PC-9 (cell line): ENCODE measurements at regions not wholly inside any gene's neighbourhood (a gene's known extent, or its start where the extent isn't known, plus 50 kb on each side); places are given as distances from the start of the nearest gene placed in this dataset.

Experiments used
- BruUV-seq: library from RNA; stranded (reverse); fragments of 400-500 nt; replicated peaks from 2 replicates; lab custom pipeline; 2021; lab: Mats Ljungman, UMichigan
- CTCF ChIA-PET: fragments of 300-600 bp; sonication (Branson Sonifier 250); formaldehyde crosslinking; loops from one replicate; lab custom pipeline; 2022; ENCODE audit warnings: antibody characterized with exemption; lab: Charles Lee
- POLR2A ChIA-PET: fragments of 300-600 bp; sonication (Branson Sonifier 250); formaldehyde crosslinking; loops from one replicate; lab custom pipeline; 2022; ENCODE audit warnings: antibody characterized with exemption; ENCODE audit not compliant: unreplicated experiment; lab: Charles Lee
- DNase-seq, 2 experiments: peaks; one replicate each; pipeline versions ENCODE4 v3.0.0 to v3.0.0-alpha.2; 2015 to 2022; ENCODE audit warnings: mixed read lengths in 1 of 2
- H2AFZ ChIP-seq: fragments of 200-600 bp; sonication (generic); 2 replicates; pipeline ENCODE4 v1.8.1; 2017; ENCODE audit warnings: antibody characterized with exemption
- H3F3A ChIP-seq: fragments of 200-600 bp; sonication (generic); 2 replicates; pipeline ENCODE4 v1.8.1; 2017; ENCODE audit warnings: antibody characterized with exemption, mild to moderate bottlenecking, low read depth; ENCODE audit not compliant: insufficient read depth
- H3K27ac ChIP-seq: fragments of 200-600 bp; sonication (generic); 2 replicates; pipeline ENCODE4 v1.6.1; 2016; ENCODE audit warnings: mixed run types
- H3K27me3 ChIP-seq: fragments of 200-600 bp; sonication (generic); 2 replicates; pipeline ENCODE4 v1.6.1; 2016; ENCODE audit warnings: low read depth, mixed run types; ENCODE audit not compliant: insufficient read depth
- H3K36me3 ChIP-seq: fragments of 200-600 bp; sonication (generic); 2 replicates; pipeline ENCODE4 v1.6.1; 2016; ENCODE audit warnings: low read depth, mixed run types
- H3K4me1 ChIP-seq: fragments of 200-600 bp; sonication (generic); replicated peaks from 2 replicates; pipeline ENCODE4 v1.6.1; 2016; ENCODE audit warnings: mixed run types; ENCODE audit not compliant: insufficient read depth
- H3K4me2 ChIP-seq: fragments of 200-600 bp; sonication (generic); 2 replicates; pipeline ENCODE4 v1.6.1; 2017; ENCODE audit warnings: mixed run types
- H3K4me3 ChIP-seq: fragments of 200-600 bp; sonication (generic); 2 replicates; pipeline ENCODE4 v1.6.1; 2016; ENCODE audit warnings: mixed run types
- H3K79me2 ChIP-seq: fragments of 200-600 bp; sonication (generic); 2 replicates; pipeline ENCODE4 v1.6.1; 2017; ENCODE audit warnings: low read depth, mixed run types
- H3K9me2 ChIP-seq: fragments of 200-600 bp; sonication (generic); 2 replicates; pipeline ENCODE4 v1.8.1; 2017; ENCODE audit warnings: mild to moderate bottlenecking; ENCODE audit not compliant: insufficient read depth
- H3K9me3 ChIP-seq: fragments of 200-600 bp; sonication (generic); 2 replicates; pipeline ENCODE4 v1.8.1; 2016; ENCODE audit warnings: low read depth; ENCODE audit not compliant: insufficient read depth
- H4K20me1 ChIP-seq: fragments of 200-600 bp; sonication (generic); 2 replicates; pipeline ENCODE4 v1.8.1; 2017; ENCODE audit not compliant: insufficient read depth
- EZH2 ChIP-seq: fragments of 200-600 bp; sonication (generic); IDR thresholded peaks from 2 replicates; pipeline ENCODE4 v1.8.0; 2017; ENCODE audit warnings: antibody characterized with exemption, low read depth
- intact Hi-C: fragments of 100-400 bp; cut with micrococcal nuclease; formaldehyde crosslinking; loops from one replicate; pipeline ENCODE4 v1.10.0; 2022; ENCODE audit not compliant: unreplicated experiment
- TF ChIP-seq, protein P1 (sequence below): fragments of 200-600 bp; sonication (generic); conservative IDR thresholded peaks from 2 replicates; pipeline ENCODE4 v1.6.1; 2017; ENCODE audit warnings: mixed run types, antibody characterized with exemption, mild to moderate bottlenecking, moderate library complexity

DNA sequence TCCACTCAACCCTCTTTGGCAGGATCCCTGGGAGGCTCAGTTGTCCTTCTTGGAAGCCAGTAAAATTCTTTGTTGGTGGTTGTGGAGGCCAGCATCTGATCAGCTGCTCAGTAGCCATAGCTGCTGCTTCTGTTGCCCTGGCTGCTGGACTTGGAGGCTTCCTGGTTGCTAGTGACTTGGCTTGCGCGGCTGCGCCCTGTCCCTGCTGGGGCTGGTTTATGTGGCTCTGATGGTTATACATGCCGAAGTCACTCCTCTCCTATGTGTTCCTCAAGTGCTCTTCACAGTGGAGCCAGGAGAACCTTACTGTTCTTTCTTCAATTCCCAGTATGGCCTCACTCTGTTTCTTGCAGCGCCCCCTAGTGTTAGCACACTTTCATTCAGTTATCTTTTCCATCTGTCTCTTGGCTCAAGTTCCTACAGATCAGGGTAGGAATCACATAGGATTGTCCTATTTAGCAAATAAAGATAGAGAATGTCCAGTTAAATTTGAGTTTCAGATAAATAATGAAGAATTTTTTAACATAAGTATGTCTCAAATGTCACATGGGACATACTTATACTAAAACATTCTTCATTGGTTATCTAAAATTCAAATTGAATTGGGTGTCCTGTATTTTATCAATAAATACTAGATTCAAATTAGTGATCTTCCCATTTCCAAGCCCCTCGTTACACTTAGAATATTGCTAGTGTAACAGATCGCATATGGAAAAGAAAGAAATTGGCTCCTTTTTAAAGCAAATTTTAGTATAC is 176.5 kb downstream of the TGFB2 start:
- no peak for DNase-seq
- Histone ChIP-seq H3K27ac (no peak overlapping the region), H3K9me2 (no peaks in the 10 kb centered on the region), H3K9me3 (peaks cover 3% of the 10 kb centered on the region; the same call in 1 of the 2 replicates), H3K4me1 (0 out of 2 replicates have a peak, but pooled peaks cover 7% of the 10 kb centered on the region), H2AFZ (no peak overlapping the region), H3K79me2 (no peaks in the 10 kb centered on the region), H3K4me2 (no peak overlapping the region), H3K36me3 (no peaks in the 10 kb centered on the region), H3F3A (no peaks in the 10 kb centered on the region), H4K20me1 (no peaks in the 10 kb centered on the region), H3K27me3 (no peaks in the 10 kb centered on the region), H3K4me3 (no peak overlapping the region)
- no TSS peak for BruUV-seq
- intact Hi-C loops = no loop called here
- ChIA-PET CTCF (no interaction called here), POLR2A (no interaction called here)
- TF ChIP-seq EZH2 = no peak
- TF ChIP-seq, protein P1, sequence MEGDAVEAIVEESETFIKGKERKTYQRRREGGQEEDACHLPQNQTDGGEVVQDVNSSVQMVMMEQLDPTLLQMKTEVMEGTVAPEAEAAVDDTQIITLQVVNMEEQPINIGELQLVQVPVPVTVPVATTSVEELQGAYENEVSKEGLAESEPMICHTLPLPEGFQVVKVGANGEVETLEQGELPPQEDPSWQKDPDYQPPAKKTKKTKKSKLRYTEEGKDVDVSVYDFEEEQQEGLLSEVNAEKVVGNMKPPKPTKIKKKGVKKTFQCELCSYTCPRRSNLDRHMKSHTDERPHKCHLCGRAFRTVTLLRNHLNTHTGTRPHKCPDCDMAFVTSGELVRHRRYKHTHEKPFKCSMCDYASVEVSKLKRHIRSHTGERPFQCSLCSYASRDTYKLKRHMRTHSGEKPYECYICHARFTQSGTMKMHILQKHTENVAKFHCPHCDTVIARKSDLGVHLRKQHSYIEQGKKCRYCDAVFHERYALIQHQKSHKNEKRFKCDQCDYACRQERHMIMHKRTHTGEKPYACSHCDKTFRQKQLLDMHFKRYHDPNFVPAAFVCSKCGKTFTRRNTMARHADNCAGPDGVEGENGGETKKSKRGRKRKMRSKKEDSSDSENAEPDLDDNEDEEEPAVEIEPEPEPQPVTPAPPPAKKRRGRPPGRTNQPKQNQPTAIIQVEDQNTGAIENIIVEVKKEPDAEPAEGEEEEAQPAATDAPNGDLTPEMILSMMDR = peak; percentile 68

- no peaks in the 10 kb centered on the region for H4K20me1 ChIP-seq
- H3K27ac ChIP-seq = no peak overlapping the region
- no peak overlapping the region for H3K4me3 ChIP-seq
- no peaks in the 10 kb centered on the region for H3F3A ChIP-seq
- intact Hi-C loops = no loop called here
- CTCF ChIA-PET = no interaction called here
- H3K4me2 ChIP-seq = no peak overlapping the region
- H3K36me3 ChIP-seq = no peaks in the 10 kb centered on the region
- TF ChIP-seq EZH2 = no peak
- TF ChIP-seq, protein P1 = no peak
- POLR2A ChIA-PET = interaction anchor here (0.7 kb wide), 1 partner anchor 100 kb away, joined by 8 read pairs; no protein-coding TSS in a partner anchor
- no peaks in the 10 kb centered on the region for H3K9me2 ChIP-seq
- H3K27me3 ChIP-seq = no peaks in the 10 kb centered on the region
- 0 out of 2 replicates have a peak, but pooled peaks cover 3% of the 10 kb centered on the region for H3K9me3 ChIP-seq
- no peaks in the 10 kb centered on the region for H3K79me2 ChIP-seq
- no peak for DNase-seq
- 0 out of 2 replicates have a peak, but pooled peaks cover 7% of the 10 kb centered on the region for H3K4me1 ChIP-seq
- no peak overlapping the region for H2AFZ ChIP-seq
- BruUV-seq = no TSS peak
Observed at GRCh38 chr1:218524526-218524925, 179.4 kb downstream of the TGFB2 start.

DNA sequence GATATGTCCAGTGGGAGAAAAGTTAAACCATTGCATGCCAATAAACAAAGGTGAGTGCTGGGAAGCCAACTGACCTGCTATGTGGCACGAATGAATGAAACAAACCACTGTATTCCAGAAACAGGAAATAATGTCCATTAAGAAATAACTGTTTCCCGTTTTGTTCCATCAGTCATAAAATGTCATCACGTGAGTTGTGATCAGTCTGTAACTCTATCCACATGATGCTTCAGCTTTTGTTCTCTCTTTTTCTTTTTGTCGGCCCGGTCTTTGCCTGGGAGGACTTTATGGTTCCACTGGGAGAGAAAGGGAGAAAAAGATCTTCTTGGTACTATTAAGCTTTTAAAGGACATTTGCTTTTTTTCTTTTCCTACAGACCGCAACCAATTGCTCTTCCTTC is 179.9 kb downstream of the TGFB2 start:
- TF ChIP-seq, protein P1 = no peak
- TF ChIP-seq EZH2 = no peak
- intact Hi-C loops = no loop called here
- DNase-seq = no peak
- Histone ChIP-seq H3K27me3 (no peaks in the 10 kb centered on the region), H3K36me3 (no peaks in the 10 kb centered on the region), H3K9me2 (no peaks in the 10 kb centered on the region), H3K27ac (no peak overlapping the region), H3F3A (no peaks in the 10 kb centered on the region), H2AFZ (no peak overlapping the region), H3K4me3 (no peak overlapping the region), H3K4me1 (0 out of 2 replicates have a peak, but pooled peaks cover 7% of the 10 kb centered on the region), H4K20me1 (no peaks in the 10 kb centered on the region), H3K79me2 (no peaks in the 10 kb centered on the region), H3K9me3 (0 out of 2 replicates have a peak, but pooled peaks cover 4% of the 10 kb centered on the region), H3K4me2 (no peak overlapping the region)
- no TSS peak for BruUV-seq
- CTCF ChIA-PET = interaction anchor here (0.7 kb wide), 1 partner anchor 541 kb away, joined by 3 read pairs; no protein-coding TSS in a partner anchor
- POLR2A ChIA-PET = no interaction called here
